ENCODE measurements at regions not wholly inside any gene's neighbourhood (a gene's known extent, or its start where the extent isn't known, plus 50 kb on each side); places are given as distances from the start of the nearest gene placed in this dataset.
A peak's percentile ranks its signal among the peaks of the same experiment; 100 is the strongest.

- no peak overlapping the region for H3K27ac ChIP-seq
- TF ChIP-seq CTCF (IDR thresholded peaks at IDR 0.05), result no peak
- no peak overlapping the region for H3K4me3 ChIP-seq
- no peak for DNase-seq (ENCODE audit: low spot score)
Measured at GRCh38 chr5:167284222-167284890, 1007.1 kb upstream of the WWC1 start.

DNA sequence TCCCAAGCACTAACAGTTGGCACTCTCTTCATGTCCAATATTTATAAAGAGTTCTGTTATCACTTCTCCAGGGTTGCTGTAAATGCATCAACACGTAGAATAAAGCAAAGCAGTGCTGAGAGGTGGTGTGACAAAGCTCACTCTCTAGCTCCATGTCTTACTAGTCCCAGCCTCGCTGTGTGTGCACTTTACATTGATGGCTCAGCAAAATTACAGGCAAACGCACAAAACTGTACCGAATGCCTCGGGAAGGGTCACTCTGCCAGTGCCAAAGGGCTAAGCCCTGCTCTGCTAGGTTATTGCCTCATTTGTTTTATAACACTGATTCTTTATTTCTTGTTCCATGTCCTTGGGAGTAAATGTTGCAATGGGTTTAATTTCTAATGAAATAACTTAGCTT is 1005.9 kb upstream of the WWC1 start:
- no peak for TF ChIP-seq CTCF (IDR thresholded peaks at IDR 0.05)
- H3K4me3 ChIP-seq, result no peak overlapping the region
- no peak for DNase-seq (ENCODE audit: low spot score)
- H3K27ac ChIP-seq, result no peak overlapping the region

DNA sequence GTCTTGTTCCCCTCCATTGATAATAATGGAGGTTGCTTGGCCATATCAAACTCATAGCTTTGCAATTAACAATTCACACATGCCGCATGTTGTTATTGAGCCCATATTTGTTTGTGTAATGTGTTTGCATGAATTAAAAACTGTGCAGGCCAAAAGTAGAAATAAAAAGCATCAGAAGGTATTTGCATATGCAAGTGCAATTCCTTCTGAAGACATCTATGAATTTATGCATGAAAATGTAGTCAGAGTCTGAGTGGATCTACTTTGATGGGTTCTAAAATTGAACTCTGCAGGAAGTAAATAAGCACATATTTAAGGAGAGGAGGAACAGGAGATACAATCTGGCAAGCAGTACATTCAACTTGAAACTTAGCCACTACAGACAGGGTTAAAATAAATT is 1004.6 kb upstream of the WWC1 start:
- Histone ChIP-seq H3K27ac (no peak overlapping the region), H3K4me3 (no peak overlapping the region)
- DNase-seq (ENCODE audit: low spot score), result no peak
- TF ChIP-seq CTCF (IDR thresholded peaks at IDR 0.05), result no peak

- H3K27ac ChIP-seq, result no peak overlapping the region
- TF ChIP-seq CTCF (IDR thresholded peaks at IDR 0.05), result no peak
- no peak for DNase-seq (ENCODE audit: low spot score)
- H3K4me3 ChIP-seq, result no peak overlapping the region
Measured at GRCh38 chr5:167290478-167290877, 1001.0 kb upstream of the WWC1 start.

DNA sequence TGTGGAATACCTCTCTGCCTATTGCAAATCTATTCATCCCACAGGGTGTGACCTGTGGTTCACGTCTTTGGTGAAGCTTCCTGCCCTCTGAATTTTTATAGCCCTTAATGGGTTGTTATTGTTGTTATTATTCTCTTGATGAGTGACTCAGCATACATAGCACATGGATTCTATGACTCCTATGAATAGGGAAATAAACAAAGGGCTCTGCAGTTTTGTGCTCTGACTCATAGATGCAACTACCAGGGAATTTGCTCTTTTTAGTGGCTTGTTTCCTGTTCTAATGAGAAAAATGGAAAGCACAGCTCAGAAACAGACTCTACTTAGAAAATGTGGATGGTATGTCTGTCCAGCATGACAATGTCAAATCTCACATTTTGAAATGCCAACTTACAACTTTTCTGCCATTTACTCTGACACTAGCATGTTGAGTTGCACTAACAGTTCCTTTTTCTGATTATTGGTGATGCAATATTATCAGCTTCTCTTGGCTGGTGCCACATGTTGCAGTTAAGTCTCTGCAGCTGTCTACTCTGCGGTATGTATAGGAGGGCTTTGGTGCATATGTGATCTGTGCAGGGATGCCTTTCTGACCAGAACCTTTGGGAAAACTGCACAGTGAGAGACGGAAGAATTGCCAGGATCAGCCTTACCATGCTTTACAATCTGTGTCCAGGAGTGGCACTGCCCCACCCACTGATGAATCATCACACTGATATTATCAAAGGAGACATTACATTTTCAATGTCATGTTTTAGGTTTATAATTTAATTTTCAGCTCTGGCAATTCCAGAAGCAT is 996.4 kb upstream of the WWC1 start:
- TF ChIP-seq CTCF (IDR thresholded peaks at IDR 0.05), result no peak
- H3K27ac ChIP-seq, result peak overlapping the region in 1 of 2 donors; percentile 36
- H3K4me3 ChIP-seq, result no peak overlapping the region
- no peak for DNase-seq (ENCODE audit: low spot score)

DNA sequence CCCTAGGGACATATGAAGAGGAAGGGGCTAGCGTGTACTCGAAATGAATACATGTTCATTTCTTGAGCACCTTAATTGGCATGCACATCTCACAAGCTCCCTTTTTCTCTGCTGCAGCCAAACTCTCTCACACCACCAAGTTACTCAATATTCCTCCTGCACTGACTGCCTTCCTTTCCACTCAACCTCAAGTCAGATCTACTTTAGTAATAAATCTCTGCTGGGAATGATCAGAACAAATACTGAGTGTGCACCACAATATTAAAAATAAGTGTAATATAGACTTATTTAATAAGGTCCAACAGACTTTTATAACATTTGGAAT is 995.8 kb upstream of the WWC1 start:
- DNase-seq (ENCODE audit: low spot score), result no peak
- Histone ChIP-seq H3K27ac (peak overlapping the region in 1 of 2 donors; percentile 36), H3K4me3 (no peak overlapping the region)
- TF ChIP-seq CTCF (IDR thresholded peaks at IDR 0.05), result no peak

GRCh38 chr5:167296066-167296465 is 995.4 kb upstream of the WWC1 start:
- Histone ChIP-seq H3K4me3 (no peak overlapping the region), H3K27ac (no peak overlapping the region)
- no peak for DNase-seq (ENCODE audit: low spot score)
- no peak for TF ChIP-seq CTCF (IDR thresholded peaks at IDR 0.05)
